ENCODE measurements at regions not wholly inside any gene's neighbourhood (a gene's known extent, or its start where the extent isn't known, plus 50 kb on each side); places are given as distances from the start of the nearest gene placed in this dataset.

DNA sequence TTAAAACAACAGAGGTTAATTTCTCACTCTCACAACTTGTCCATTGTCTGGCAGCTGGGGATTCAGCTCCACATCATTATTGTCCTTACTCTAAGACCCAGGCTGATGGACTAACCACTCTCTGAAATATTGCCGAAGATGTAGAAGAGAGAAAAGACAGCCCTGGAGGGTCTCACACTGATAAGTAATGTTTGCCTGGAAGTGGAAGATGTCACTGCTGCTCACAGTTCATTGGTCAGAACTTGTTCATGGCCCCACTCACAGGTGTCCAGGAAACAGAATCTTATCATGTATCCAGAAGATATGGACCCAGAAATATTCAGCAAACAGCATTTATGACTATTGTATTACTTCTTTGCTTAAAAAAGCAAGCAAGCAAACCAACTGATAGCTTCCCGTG, 62.2 kb upstream of the LPP start:
- no peak for TF ChIP-seq POLR2A (IDR thresholded peaks at IDR 0.05; ENCODE audit: extremely low read depth, insufficient read length)
- no peak for TF ChIP-seq MYC (IDR thresholded peaks at IDR 0.05; ENCODE audit: low read depth, low read length)
- TF ChIP-seq, protein P1, sequence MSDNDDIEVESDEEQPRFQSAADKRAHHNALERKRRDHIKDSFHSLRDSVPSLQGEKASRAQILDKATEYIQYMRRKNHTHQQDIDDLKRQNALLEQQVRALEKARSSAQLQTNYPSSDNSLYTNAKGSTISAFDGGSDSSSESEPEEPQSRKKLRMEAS (IDR thresholded peaks at IDR 0.05; ENCODE audit: low read depth, low read length), result no peak
- TF ChIP-seq, protein P2, sequence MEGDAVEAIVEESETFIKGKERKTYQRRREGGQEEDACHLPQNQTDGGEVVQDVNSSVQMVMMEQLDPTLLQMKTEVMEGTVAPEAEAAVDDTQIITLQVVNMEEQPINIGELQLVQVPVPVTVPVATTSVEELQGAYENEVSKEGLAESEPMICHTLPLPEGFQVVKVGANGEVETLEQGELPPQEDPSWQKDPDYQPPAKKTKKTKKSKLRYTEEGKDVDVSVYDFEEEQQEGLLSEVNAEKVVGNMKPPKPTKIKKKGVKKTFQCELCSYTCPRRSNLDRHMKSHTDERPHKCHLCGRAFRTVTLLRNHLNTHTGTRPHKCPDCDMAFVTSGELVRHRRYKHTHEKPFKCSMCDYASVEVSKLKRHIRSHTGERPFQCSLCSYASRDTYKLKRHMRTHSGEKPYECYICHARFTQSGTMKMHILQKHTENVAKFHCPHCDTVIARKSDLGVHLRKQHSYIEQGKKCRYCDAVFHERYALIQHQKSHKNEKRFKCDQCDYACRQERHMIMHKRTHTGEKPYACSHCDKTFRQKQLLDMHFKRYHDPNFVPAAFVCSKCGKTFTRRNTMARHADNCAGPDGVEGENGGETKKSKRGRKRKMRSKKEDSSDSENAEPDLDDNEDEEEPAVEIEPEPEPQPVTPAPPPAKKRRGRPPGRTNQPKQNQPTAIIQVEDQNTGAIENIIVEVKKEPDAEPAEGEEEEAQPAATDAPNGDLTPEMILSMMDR (IDR thresholded peaks at IDR 0.05; ENCODE audit: low read depth, low read length), result no peak
- no peak for DNase-seq (ENCODE audit: low read depth)
- H3K4me3 ChIP-seq (ENCODE audit: low read depth, low read length), result no peak overlapping the region

DNA sequence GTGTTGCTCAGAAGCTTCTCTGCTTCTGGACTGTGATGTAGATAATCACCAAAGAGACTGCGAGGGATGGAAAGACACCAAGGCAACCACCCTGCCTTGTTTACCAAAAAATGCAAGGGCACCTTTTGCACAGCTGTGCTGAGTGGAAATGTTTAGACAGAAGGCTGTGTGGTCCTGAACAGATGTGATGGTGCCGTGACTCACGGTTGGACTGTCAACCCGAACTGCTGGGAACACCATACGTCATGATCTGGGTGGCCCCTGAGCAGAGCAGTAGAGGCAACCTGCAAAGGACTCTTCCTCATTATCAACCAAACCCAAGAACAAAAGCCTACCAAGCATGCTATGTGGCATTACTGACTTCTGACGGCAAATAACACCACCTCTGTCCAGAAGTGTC, 61.3 kb upstream of the LPP start:
- TF ChIP-seq, protein P2 (IDR thresholded peaks at IDR 0.05; ENCODE audit: low read depth, low read length), result no peak
- TF ChIP-seq POLR2A (IDR thresholded peaks at IDR 0.05; ENCODE audit: extremely low read depth, insufficient read length) (no peak), MYC (IDR thresholded peaks at IDR 0.05; ENCODE audit: low read depth, low read length) (no peak)
- no peak overlapping the region for H3K4me3 ChIP-seq (ENCODE audit: low read depth, low read length)
- no peak for DNase-seq (ENCODE audit: low read depth)

DNA sequence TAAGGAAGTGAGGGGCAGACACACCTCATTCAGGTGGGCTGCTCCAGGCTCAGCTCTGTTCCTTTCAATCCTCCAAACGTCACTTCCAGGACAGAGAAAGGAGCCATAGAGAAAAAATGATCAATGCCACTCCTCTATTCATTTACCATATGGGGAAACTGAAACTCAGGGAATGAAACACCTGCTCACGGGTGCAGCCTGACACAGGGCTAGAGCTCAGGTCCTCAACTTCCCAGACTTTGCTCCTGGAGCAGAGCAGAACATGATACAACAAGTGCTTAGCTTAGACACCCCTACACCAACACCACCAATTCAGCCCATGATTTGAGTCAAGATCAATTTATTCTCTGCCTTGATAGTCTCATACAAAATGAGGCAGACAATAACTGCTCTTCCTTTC, 58.5 kb upstream of the LPP start:
- H3K4me3 ChIP-seq (ENCODE audit: low read depth, low read length), result no peak overlapping the region
- TF ChIP-seq, protein P1 (IDR thresholded peaks at IDR 0.05; ENCODE audit: low read depth, low read length), result no peak
- TF ChIP-seq POLR2A (IDR thresholded peaks at IDR 0.05; ENCODE audit: extremely low read depth, insufficient read length) (no peak), MYC (IDR thresholded peaks at IDR 0.05; ENCODE audit: low read depth, low read length) (no peak)
- TF ChIP-seq, protein P2 (IDR thresholded peaks at IDR 0.05; ENCODE audit: low read depth, low read length), result no peak
- DNase-seq (ENCODE audit: low read depth), result no peak

DNA sequence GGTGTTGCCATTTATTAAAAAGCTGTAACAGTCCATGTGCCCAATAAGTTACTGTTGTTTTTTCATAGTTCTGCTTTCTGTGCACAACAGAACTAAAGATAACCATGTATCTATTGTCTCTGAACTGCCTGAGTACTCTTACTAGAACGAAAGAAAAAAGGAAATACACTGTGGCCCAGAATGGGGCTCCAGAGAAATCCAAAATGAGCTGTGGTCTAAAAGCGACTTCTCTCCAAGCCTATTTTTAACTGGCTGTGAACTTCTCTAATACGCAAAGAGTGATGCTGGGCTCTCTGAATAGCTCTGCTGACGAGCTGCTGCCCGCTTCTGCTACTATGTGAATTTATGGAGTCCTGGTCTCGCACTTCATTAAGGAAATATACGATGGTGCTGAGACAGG, 56.2 kb upstream of the LPP start:
- no peak overlapping the region for H3K4me3 ChIP-seq (ENCODE audit: low read depth, low read length)
- DNase-seq (ENCODE audit: low read depth), result no peak

DNA sequence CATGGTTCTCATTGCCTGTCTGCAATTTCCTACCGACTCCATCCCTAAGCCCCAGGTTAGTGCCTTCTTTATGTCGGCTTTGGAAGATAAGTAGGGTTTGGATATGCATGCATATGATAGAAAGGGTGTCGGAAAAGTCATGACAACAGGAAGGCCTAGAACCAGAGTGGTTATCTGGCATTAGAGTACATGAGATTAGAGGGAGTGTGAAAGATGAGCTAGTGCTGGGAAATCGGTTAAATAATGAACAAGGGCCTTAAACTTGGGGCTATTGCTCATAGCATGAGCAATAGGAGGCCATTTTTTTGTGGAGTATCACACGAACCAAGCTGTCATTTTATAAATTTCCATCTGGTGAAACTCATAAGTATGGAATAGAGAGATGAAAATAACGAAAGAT, 54.0 kb upstream of the LPP start:
- no peak for DNase-seq (ENCODE audit: low read depth)
- no peak for TF ChIP-seq MYC (IDR thresholded peaks at IDR 0.05; ENCODE audit: low read depth, low read length)
- TF ChIP-seq, protein P2 (IDR thresholded peaks at IDR 0.05; ENCODE audit: low read depth, low read length), result no peak
- TF ChIP-seq POLR2A (IDR thresholded peaks at IDR 0.05; ENCODE audit: extremely low read depth, insufficient read length), result no peak
- TF ChIP-seq, protein P1 (IDR thresholded peaks at IDR 0.05; ENCODE audit: low read depth, low read length), result no peak
- no peak overlapping the region for H3K4me3 ChIP-seq (ENCODE audit: low read depth, low read length)

More for the DNA sequence above, 56.2 kb upstream of the LPP start:
- TF ChIP-seq MYC (IDR thresholded peaks at IDR 0.05; ENCODE audit: low read depth, low read length), result no peak
- TF ChIP-seq, protein P1 (IDR thresholded peaks at IDR 0.05; ENCODE audit: low read depth, low read length), result no peak

DNA sequence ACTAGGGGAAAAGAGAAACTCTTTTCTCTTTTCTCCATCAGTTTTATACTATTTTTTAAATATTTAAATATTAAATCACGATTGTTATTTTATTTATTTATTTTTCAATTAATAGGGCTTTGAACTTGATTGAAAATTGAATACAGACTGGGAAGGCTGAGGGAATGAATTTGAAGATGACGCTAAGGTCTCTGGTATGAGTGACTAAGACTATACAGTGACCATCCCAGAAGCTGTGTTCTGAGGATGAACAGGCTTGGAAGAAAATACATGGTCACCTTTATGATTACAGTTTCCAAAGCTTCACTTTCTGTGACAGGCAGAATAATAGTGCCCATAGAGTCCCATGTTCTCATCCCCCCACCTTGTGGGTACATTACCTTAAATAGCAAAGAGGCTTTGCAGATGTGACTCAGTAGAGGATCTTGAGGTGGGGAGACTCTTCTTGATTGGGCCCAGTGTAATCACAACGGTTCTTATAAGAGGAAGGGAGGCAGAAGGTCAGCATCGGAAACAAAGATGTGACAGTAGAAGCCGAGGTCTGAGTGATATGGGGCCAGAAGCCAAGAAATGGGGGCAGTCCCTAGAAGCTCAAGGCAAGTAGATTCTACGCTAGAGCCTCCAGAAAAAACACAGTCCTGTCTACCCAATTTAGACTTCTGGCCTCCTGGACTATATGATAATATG, 51.0 kb upstream of the LPP start:
- no peak overlapping the region for H3K4me3 ChIP-seq (ENCODE audit: low read depth, low read length)
- TF ChIP-seq POLR2A (IDR thresholded peaks at IDR 0.05; ENCODE audit: extremely low read depth, insufficient read length) (no peak), MYC (IDR thresholded peaks at IDR 0.05; ENCODE audit: low read depth, low read length) (no peak)
- TF ChIP-seq, protein P1 (IDR thresholded peaks at IDR 0.05; ENCODE audit: low read depth, low read length), result no peak
- TF ChIP-seq, protein P2 (IDR thresholded peaks at IDR 0.05; ENCODE audit: low read depth, low read length), result no peak
- no peak for DNase-seq (ENCODE audit: low read depth)
